Adrenal gland (tissue), 5 donors: ENCODE measurements at regions not wholly inside any gene's neighbourhood (a gene's known extent, or its start where the extent isn't known, plus 50 kb on each side); places are given as distances from the start of the nearest gene placed in this dataset.

Source experiments
- POLR2A ChIP-seq, 2 donors: fragments of 450-650 bp; IDR thresholded peaks; one replicate each; pipeline ENCODE4 v1.6.1; 2017; ENCODE audit warnings: antibody characterized with exemption in 2 of 2, mild to moderate bottlenecking in 2 of 2, moderate library complexity in 1 of 2
- TF ChIP-seq, protein P1 (sequence below), 6 experiments: fragments of 450-650 bp in 4 of 6; fragments of 200-600 bp in 2 of 6; sonication (generic) in 1 of 6; IDR thresholded peaks; 1 replicate in 5 of 6; 2 replicates in 1 of 6; pipeline versions ENCODE4 v1.5.1 to v1.8.0; 2016 to 2021; ENCODE audit warnings: antibody characterized with exemption in 6 of 6, mild to moderate bottlenecking in 2 of 6, moderate library complexity in 1 of 6
- donor health status: DM: no; HTN: no; CAD: no.

DNA sequence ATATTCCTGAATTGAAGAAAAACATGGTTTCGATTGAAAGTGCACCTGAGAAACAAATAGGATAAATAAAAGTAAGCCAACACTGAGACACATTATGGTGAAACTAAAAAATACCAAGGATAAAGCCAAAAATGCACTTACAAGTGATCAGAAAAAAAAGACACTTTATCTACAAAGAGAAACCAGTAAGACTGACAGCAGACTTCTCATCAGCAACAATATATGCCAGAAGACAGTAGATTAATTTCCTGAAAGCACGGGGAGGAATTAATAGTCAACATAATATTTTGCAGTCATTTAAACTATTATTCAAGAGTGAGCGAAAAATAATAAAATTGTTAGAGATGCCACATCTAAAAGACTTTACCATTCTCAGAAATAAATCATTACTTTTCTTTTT, 172.7 kb upstream of the MAST4 start:
- TF ChIP-seq, protein P1, sequence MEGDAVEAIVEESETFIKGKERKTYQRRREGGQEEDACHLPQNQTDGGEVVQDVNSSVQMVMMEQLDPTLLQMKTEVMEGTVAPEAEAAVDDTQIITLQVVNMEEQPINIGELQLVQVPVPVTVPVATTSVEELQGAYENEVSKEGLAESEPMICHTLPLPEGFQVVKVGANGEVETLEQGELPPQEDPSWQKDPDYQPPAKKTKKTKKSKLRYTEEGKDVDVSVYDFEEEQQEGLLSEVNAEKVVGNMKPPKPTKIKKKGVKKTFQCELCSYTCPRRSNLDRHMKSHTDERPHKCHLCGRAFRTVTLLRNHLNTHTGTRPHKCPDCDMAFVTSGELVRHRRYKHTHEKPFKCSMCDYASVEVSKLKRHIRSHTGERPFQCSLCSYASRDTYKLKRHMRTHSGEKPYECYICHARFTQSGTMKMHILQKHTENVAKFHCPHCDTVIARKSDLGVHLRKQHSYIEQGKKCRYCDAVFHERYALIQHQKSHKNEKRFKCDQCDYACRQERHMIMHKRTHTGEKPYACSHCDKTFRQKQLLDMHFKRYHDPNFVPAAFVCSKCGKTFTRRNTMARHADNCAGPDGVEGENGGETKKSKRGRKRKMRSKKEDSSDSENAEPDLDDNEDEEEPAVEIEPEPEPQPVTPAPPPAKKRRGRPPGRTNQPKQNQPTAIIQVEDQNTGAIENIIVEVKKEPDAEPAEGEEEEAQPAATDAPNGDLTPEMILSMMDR (IDR thresholded peaks at IDR 0.05) = no peak
- no peak for TF ChIP-seq POLR2A (IDR thresholded peaks at IDR 0.05)
